ENCODE measurements at regions not wholly inside any gene's neighbourhood (a gene's known extent, or its start where the extent isn't known, plus 50 kb on each side); places are given as distances from the start of the nearest gene placed in this dataset.

- peak; percentile 41 for ATAC-seq
- TF ChIP-seq OSR1 (CRISPR knock-in tag; IDR thresholded peaks at IDR 0.05) (no peak), ZNF565 (CRISPR knock-in tag; conservative IDR thresholded peaks at IDR 0.05; ENCODE audit: low read depth) (no peak), ESRRG (CRISPR knock-in tag; IDR thresholded peaks at IDR 0.05) (no peak), POU6F1 (CRISPR knock-in tag; IDR thresholded peaks at IDR 0.05; ENCODE audit: borderline replicate concordance, low read depth) (no peak), PATZ1 (CRISPR knock-in tag; IDR thresholded peaks at IDR 0.05; ENCODE audit: borderline replicate concordance) (no peak), ZNF8 (CRISPR knock-in tag; IDR thresholded peaks at IDR 0.05) (no peak), TCF4 (CRISPR knock-in tag; IDR thresholded peaks at IDR 0.05; ENCODE audit: borderline replicate concordance) (no peak), CSRNP3 (CRISPR knock-in tag; IDR thresholded peaks at IDR 0.05) (no peak), TOX (CRISPR knock-in tag; IDR thresholded peaks at IDR 0.05; ENCODE audit: borderline replicate concordance) (no peak), ZC3H10 (CRISPR knock-in tag; IDR thresholded peaks at IDR 0.05) (no peak)
Observed at GRCh38 chr13:50080911-50081678, 65.9 kb downstream of the KCNRG start.

- no peak for TF ChIP-seq CREB5 (CRISPR knock-in tag; IDR thresholded peaks at IDR 0.05; ENCODE audit: low read depth)
- TF ChIP-seq CSDC2 (CRISPR knock-in tag; IDR thresholded peaks at IDR 0.05), result no peak
- no peak for TF ChIP-seq ISL1 (CRISPR knock-in tag; IDR thresholded peaks at IDR 0.05)
- TF ChIP-seq OSR1 (CRISPR knock-in tag; IDR thresholded peaks at IDR 0.05), result no peak
- no peak for TF ChIP-seq ARNTL (CRISPR knock-in tag; IDR thresholded peaks at IDR 0.05; ENCODE audit: borderline replicate concordance, low read depth)
- TF ChIP-seq ZNF8 (CRISPR knock-in tag; IDR thresholded peaks at IDR 0.05), result no peak
- no peak for TF ChIP-seq SNAI2 (CRISPR knock-in tag; IDR thresholded peaks at IDR 0.05)
- TF ChIP-seq BACH2 (CRISPR knock-in tag; IDR thresholded peaks at IDR 0.05; ENCODE audit: borderline replicate concordance), result no peak
- TF ChIP-seq TOX (CRISPR knock-in tag; IDR thresholded peaks at IDR 0.05; ENCODE audit: borderline replicate concordance), result no peak
- TF ChIP-seq ZNF565 (CRISPR knock-in tag; conservative IDR thresholded peaks at IDR 0.05; ENCODE audit: low read depth), result no peak
- TF ChIP-seq ZFP3 (CRISPR knock-in tag; IDR thresholded peaks at IDR 0.05), result no peak
- TF ChIP-seq TCF4 (CRISPR knock-in tag; IDR thresholded peaks at IDR 0.05; ENCODE audit: borderline replicate concordance), result no peak
- TF ChIP-seq TSHZ2 (CRISPR knock-in tag; IDR thresholded peaks at IDR 0.05), result no peak
- no peak for TF ChIP-seq ZNF70 (CRISPR knock-in tag; IDR thresholded peaks at IDR 0.05)
- peak; percentile 85 for ATAC-seq
Observed at GRCh38 chr13:50081679-50082425, 66.6 kb downstream of the KCNRG start.

Data from SK-N-SH treated with all-trans-retinoic acid at 6 μM for 48 hours (cell line).